ENCODE measurements at regions not wholly inside any gene's neighbourhood (a gene's known extent, or its start where the extent isn't known, plus 50 kb on each side); places are given as distances from the start of the nearest gene placed in this dataset.
"Not testable (repeated sequence)": the region's sequence is repeated elsewhere in the genome, so short reads cannot be mapped to it uniquely, and the experiment has no call there.

GRCh38 chr9:39579000-39579399 lies 223.5 kb downstream of the SPATA31A1 start:
- TF ChIP-seq CTCF, POLR2A, POLR2AphosphoS5, EP300 (IDR thresholded peaks at IDR 0.05): not testable (repeated sequence)

Measured in upper lobe of left lung (tissue), 4 donors.